SKM-1 (cell line): ENCODE measurements at regions not wholly inside any gene's neighbourhood (a gene's known extent, or its start where the extent isn't known, plus 50 kb on each side); places are given as distances from the start of the nearest gene placed in this dataset.
"Not testable (repeated sequence)": the region's sequence is repeated elsewhere in the genome, so short reads cannot be mapped to it uniquely, and the experiment has no call there.

Source experiments
- DNase-seq: peaks from one replicate; lab custom pipeline; 2025; ENCODE audit not compliant: unreplicated experiment; lab: John Stamatoyannopoulos, UW

GRCh38 chr6:9236443-9236842 lies 801.1 kb upstream of the SLC35B3 start:
- DNase-seq = no peak

DNA sequence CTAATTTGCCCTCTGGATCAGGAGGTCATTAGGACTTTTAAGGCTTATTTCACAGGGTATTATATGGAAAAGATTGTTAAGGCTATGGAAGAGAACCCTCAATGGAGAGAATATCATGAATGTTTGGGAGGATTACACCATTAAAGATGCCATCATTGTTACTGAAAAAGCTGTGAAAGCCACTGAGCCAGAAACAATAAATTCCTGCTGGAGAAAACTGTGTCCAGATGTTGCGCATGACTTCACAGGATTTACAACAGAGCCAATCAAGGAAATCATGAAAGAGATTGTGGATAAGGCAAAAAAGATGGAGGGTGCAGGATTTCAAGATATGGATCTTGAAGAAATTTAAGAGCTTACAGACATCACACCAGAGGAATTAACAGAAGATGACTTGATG lies 798.3 kb upstream of the SLC35B3 start:
- no peak for DNase-seq

- DNase-seq = no peak
Measured at GRCh38 chr6:9233226-9233625, 797.9 kb upstream of the SLC35B3 start.

- no peak for DNase-seq
Measured at GRCh38 chr6:9225441-9225871, 790.1 kb upstream of the SLC35B3 start.

GRCh38 chr6:9224539-9224938 lies 789.2 kb upstream of the SLC35B3 start:
- DNase-seq = no peak

GRCh38 chr6:9213717-9214116 lies 778.4 kb upstream of the SLC35B3 start:
- not testable (repeated sequence) for DNase-seq

GRCh38 chr6:9208966-9209365 lies 773.6 kb upstream of the SLC35B3 start:
- no peak for DNase-seq

DNA sequence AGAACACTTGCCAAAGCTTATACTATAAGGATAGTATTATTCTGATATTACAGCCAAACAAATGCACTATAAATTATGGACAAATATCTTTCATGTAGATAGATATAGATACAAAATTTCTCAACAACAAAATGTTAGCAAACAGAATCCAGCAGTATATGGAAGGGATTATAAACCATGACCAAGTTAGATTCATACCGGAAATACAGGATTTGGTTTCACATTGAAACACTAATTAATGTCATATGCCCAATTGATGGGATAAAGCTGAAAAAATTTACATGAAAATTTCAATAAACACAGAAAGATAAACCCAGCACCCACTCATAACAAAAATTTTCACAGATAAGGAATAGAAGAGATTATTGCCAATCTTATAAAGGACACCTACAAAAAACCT lies 770.3 kb upstream of the SLC35B3 start:
- no peak for DNase-seq

DNA sequence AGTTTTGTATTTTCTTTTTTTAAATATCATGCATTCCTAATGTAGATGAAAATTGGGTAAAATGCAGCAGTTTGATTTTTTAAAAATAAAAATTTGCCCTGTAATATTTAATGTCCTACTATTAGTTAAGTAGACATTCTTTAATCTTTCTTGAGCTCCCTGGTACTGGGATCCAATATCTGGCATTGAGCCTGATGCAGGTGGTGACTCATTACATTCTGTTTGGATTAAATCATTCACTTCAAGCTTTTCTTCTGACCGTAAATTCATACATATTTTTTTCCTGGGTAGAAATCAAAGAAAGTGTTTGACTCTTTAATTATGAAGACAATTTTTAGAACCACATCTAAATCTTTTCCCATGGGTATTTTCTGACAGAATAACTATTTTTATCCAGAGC lies 768.8 kb upstream of the SLC35B3 start:
- no peak for DNase-seq

DNA sequence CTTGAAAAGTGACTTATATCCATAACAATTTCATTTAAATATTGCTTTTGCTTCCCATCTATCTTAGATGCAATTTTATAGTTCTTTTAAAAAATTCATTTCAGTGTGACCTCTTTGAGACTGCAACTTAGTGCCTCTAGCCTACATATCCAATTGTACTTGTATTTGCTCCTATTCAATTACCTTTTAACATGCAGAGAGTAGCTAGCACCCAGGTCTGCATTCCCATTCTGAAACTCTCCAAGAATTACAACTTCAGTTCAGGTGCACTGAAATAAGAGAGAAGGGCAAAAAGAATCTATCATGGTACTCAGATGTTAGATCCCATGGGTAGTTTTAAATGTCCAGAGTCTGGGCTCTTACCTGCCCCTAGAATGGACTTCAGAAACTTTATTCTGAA lies 765.4 kb upstream of the SLC35B3 start:
- no peak for DNase-seq

GRCh38 chr6:9197726-9198125 lies 762.4 kb upstream of the SLC35B3 start:
- DNase-seq = no peak

DNA sequence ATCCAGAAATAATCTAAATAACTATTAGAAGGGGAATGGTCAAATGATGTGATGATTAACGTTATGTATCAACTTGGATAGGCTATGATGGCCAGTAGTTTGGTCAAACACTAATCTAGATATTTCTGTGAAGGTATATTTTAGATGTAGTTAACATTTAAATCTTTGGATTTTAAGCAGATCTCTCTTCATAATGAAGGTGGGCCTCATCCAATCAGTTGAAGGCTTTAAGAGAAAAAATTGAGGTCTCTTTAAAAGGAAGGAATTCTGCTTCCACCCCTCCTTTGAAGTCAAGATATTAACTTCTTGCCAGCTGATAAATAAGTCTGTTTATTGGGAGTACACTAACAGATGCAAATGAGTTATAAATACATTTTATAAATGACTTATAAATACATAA lies 760.0 kb upstream of the SLC35B3 start:
- no peak for DNase-seq

GRCh38 chr6:9192405-9192909 lies 757.1 kb upstream of the SLC35B3 start:
- no peak for DNase-seq

GRCh38 chr6:9186148-9186547 lies 750.8 kb upstream of the SLC35B3 start:
- DNase-seq = peak; percentile 37

GRCh38 chr6:9178071-9178470 lies 742.7 kb upstream of the SLC35B3 start:
- no peak for DNase-seq

GRCh38 chr6:9173229-9173628 lies 737.9 kb upstream of the SLC35B3 start:
- DNase-seq = no peak

GRCh38 chr6:9172096-9172495 lies 736.8 kb upstream of the SLC35B3 start:
- no peak for DNase-seq

DNA sequence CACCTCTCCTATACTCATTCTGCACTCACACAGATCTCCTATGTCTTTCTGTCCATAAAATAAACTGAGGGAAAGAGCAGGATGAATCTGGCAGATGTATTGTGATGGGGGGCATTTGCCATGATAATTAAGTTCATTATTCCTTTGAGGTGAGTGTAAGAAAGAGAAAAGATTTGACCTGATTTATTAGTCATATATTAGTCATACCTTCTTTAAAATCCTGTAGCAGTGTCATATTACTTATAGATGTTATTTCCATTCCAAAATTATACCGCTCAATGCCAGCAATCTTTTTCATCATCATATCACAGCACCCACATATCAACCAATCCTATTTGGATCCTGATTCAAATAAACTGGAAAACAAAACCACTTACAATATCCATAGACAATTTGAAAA lies 733.3 kb upstream of the SLC35B3 start:
- DNase-seq = no peak

DNA sequence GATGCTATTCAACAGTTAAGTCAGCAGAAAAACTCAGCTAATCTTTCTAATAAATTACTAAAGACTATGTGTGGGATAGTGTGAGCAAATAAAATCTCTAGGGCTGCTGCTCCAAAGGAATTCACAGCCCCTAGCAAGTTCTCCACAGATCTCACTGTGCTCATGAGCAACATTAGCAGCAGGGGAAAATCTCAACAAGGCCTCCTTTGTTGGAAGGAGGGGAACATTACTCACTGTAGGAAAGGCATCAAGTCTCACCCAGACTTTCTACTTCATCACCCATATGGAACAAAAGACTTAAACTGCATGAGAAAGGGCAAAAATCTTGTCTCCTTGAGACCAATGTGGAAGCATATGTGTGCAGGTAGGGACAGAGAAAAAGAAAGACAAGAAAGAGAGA lies 726.4 kb upstream of the SLC35B3 start:
- no peak for DNase-seq

GRCh38 chr6:9159051-9159450 lies 723.7 kb upstream of the SLC35B3 start:
- DNase-seq = no peak

GRCh38 chr6:9155836-9156235 lies 720.5 kb upstream of the SLC35B3 start:
- no peak for DNase-seq

- no peak for DNase-seq
Measured at GRCh38 chr6:9143140-9143539, 707.8 kb upstream of the SLC35B3 start.

DNA sequence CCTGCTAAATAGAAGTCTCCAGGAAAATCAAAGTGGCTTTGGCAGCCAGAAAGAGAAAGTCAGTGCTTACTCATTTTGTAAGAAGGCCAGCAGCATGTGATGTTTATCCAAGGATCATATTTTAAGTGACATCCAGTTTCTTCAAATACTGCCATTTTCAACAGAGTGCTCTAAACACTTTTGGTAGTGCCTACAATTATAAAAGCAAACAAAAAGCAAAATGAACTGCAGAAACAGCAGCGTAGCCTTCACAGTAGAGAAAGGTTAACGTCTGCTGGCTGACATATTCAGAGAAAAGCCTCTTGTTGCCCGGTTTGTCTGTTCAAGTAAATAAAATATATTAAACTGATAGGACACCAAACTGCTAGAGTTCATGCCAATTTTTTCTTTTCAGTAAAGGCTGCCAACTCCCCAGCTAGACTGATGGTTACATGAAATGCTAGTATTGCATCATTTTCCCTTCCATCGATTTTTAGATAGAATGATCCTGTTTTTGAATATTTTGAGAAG lies 705.7 kb upstream of the SLC35B3 start:
- no peak for DNase-seq

DNA sequence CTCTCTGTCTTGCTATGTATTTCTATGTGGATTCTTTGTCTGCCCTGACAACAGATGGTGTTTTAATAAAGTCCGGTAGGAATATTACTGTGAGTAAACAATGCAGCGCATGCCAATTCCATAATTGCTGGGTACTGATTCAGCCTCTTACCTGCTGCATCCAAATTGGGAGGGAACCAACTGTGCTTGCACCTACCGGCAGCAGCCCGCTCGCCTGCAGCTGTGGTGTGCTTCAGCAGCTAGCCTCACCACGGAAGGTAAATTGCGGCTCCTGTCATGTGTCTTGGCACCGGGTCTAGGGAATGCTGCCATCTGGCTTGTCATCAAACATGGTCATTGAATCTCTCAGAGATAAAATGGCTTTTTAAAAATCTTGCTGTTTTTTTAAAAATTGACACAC lies 704.8 kb upstream of the SLC35B3 start:
- no peak for DNase-seq
